KMS-11 (cell line): ENCODE measurements at regions not wholly inside any gene's neighbourhood (a gene's known extent, or its start where the extent isn't known, plus 50 kb on each side); places are given as distances from the start of the nearest gene placed in this dataset.

Source experiments
- H2AFZ ChIP-seq: fragments of 200-600 bp; sonication (generic); 2 replicates; pipeline ENCODE4 v1.6.1; 2016; ENCODE audit warnings: antibody characterized with exemption, mixed run types, low read depth
- H3K27ac ChIP-seq: fragments of 200-600 bp; sonication (generic); 2 replicates; pipeline ENCODE4 v1.6.1; 2016; ENCODE audit warnings: mild to moderate bottlenecking, mixed run types
- H3K27me3 ChIP-seq: fragments of 200-600 bp; sonication (generic); 2 replicates; pipeline ENCODE4 v1.6.1; 2017; ENCODE audit warnings: mild to moderate bottlenecking, low read depth, mixed run types, moderate library complexity; ENCODE audit not compliant: insufficient read depth
- H3K36me3 ChIP-seq: fragments of 200-600 bp; sonication (generic); 2 replicates; pipeline ENCODE4 v1.6.1; 2017; ENCODE audit warnings: mild to moderate bottlenecking, mixed run types; ENCODE audit not compliant: insufficient read depth
- H3K4me1 ChIP-seq: fragments of 200-600 bp; sonication (generic); 2 replicates; pipeline ENCODE4 v1.6.1; 2016; ENCODE audit warnings: mild to moderate bottlenecking, low read depth, mixed run types; ENCODE audit not compliant: poor library complexity, severe bottlenecking
- H3K4me2 ChIP-seq: fragments of 200-600 bp; sonication (generic); 2 replicates; pipeline ENCODE4 v1.7.0; 2016; ENCODE audit warnings: mild to moderate bottlenecking, mixed run types
- H3K4me3 ChIP-seq: fragments of 200-600 bp; sonication (generic); IDR thresholded peaks from 2 replicates; pipeline ENCODE4 v1.6.1; 2017; ENCODE audit warnings: low read depth, low read length, mixed read lengths; ENCODE audit not compliant: insufficient read depth
- H3K79me2 ChIP-seq: fragments of 200-600 bp; sonication (generic); 2 replicates; pipeline ENCODE4 v1.6.1; 2016; ENCODE audit warnings: low read depth, mixed run types; ENCODE audit not compliant: insufficient read depth
- H3K9ac ChIP-seq: fragments of 200-600 bp; sonication (generic); 2 replicates; pipeline ENCODE4 v1.6.1; 2016; ENCODE audit warnings: mild to moderate bottlenecking, mixed run types
- H4K20me1 ChIP-seq: fragments of 200-600 bp; sonication (generic); 2 replicates; pipeline ENCODE4 v1.6.1; 2016; ENCODE audit warnings: mild to moderate bottlenecking, mixed run types; ENCODE audit not compliant: insufficient read depth
- TF ChIP-seq, protein P1 (sequence below): fragments of 200-600 bp; sonication (generic); conservative IDR thresholded peaks from 2 replicates; pipeline ENCODE4 v1.6.1; 2017; ENCODE audit warnings: low read depth, mild to moderate bottlenecking, antibody characterized with exemption, low read length, moderate library complexity, mixed read lengths

DNA sequence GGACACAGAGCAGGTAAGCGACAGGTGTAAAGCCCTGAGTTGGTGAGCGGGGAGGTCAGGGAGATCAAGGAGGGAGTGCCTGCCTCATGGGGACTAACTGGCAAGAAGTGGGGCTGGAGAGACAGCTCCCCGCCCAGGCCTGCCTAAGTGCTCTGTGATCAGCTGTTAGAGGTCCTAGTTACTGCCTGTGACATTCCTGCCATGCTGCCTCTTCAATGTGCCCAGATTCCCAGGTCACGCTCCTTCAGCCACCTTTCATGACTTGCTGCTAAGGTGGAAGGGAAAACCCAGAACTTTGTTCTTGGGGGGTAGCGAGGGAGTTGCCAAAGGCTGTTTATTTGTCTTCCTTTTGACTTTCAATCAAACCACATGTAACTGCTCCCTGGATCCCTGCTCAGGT, 114.3 kb upstream of the ZNF438 start:
- TF ChIP-seq, protein P1, sequence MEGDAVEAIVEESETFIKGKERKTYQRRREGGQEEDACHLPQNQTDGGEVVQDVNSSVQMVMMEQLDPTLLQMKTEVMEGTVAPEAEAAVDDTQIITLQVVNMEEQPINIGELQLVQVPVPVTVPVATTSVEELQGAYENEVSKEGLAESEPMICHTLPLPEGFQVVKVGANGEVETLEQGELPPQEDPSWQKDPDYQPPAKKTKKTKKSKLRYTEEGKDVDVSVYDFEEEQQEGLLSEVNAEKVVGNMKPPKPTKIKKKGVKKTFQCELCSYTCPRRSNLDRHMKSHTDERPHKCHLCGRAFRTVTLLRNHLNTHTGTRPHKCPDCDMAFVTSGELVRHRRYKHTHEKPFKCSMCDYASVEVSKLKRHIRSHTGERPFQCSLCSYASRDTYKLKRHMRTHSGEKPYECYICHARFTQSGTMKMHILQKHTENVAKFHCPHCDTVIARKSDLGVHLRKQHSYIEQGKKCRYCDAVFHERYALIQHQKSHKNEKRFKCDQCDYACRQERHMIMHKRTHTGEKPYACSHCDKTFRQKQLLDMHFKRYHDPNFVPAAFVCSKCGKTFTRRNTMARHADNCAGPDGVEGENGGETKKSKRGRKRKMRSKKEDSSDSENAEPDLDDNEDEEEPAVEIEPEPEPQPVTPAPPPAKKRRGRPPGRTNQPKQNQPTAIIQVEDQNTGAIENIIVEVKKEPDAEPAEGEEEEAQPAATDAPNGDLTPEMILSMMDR, result no peak
- H3K79me2 ChIP-seq, result no peaks in the 10 kb centered on the region
- H3K4me3 ChIP-seq, result no peak overlapping the region
- no peak overlapping the region for H2AFZ ChIP-seq
- H3K27ac ChIP-seq, result no peak overlapping the region
- no peaks in the 10 kb centered on the region for H4K20me1 ChIP-seq
- no peaks in the 10 kb centered on the region for H3K27me3 ChIP-seq
- H3K36me3 ChIP-seq, result no peaks in the 10 kb centered on the region
- no peak overlapping the region for H3K9ac ChIP-seq
- no peaks in the 10 kb centered on the region for H3K4me1 ChIP-seq
- no peak overlapping the region for H3K4me2 ChIP-seq

DNA sequence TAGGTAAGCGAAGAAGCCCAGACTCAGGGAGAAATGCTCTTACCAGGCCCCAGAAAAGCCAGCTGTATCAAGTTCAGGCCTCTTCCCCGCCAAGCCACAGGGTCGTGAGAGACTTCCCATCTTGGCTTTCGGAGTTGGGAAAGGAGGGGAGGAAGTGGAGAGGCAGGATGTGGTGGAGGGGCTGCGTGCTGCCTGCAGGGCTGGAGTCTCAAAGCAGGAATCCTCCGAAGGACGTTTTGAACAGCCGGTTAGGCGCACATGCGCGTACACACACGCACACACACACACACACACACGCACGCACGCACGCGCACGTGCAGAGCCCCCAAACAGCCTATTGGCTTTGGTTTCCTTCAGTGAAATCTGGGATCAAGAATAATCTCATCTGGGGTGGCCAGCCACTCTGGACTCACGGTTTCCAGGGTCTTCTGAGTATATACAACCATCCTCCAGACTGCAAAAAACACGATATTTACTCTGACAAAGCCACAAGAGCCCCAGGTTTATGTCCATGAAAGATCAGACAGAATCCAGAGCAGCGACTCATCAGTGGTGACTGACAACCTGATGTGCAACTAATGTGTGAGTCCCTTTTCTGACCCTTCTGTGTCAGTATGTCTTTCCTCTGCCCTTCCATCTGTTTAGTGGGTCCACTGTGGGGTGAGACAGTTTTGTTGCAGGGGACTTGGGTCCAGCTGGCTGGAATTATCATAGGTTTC, 115.0 kb upstream of the ZNF438 start:
- no peaks in the 10 kb centered on the region for H3K36me3 ChIP-seq
- no peaks in the 10 kb centered on the region for H3K79me2 ChIP-seq
- no peak overlapping the region for H3K4me2 ChIP-seq
- no peak overlapping the region for H3K27ac ChIP-seq
- no peak overlapping the region for H2AFZ ChIP-seq
- no peak overlapping the region for H3K9ac ChIP-seq
- no peak overlapping the region for H3K4me3 ChIP-seq
- H3K4me1 ChIP-seq, result no peaks in the 10 kb centered on the region
- H3K27me3 ChIP-seq, result no peaks in the 10 kb centered on the region
- TF ChIP-seq, protein P1, result no peak
- H4K20me1 ChIP-seq, result no peaks in the 10 kb centered on the region

DNA sequence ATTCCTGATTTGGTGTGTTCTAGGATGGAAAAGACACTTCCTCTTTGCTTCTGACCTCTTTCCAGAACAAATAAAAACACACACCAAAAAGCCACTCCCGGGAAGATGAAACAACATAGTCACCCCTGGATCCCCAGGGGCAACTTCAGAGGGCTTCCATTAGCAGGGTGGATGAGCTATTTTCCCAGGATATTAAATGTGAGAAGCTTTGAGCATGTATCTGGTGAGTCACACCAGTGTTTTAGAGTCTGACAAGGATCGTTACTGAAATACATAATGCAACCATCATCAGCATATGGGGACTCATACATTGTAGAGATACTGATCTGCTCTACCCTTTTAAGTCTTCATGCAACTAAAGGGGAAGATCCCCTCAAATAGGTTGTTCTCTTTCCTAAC, 115.5 kb upstream of the ZNF438 start:
- no peak overlapping the region for H3K27ac ChIP-seq
- H3K79me2 ChIP-seq, result no peaks in the 10 kb centered on the region
- no peak overlapping the region for H3K4me2 ChIP-seq
- H3K27me3 ChIP-seq, result no peaks in the 10 kb centered on the region
- no peaks in the 10 kb centered on the region for H3K36me3 ChIP-seq
- no peak overlapping the region for H3K9ac ChIP-seq
- no peaks in the 10 kb centered on the region for H4K20me1 ChIP-seq
- TF ChIP-seq, protein P1, result no peak
- H3K4me1 ChIP-seq, result no peaks in the 10 kb centered on the region
- H2AFZ ChIP-seq, result no peak overlapping the region
- no peak overlapping the region for H3K4me3 ChIP-seq

DNA sequence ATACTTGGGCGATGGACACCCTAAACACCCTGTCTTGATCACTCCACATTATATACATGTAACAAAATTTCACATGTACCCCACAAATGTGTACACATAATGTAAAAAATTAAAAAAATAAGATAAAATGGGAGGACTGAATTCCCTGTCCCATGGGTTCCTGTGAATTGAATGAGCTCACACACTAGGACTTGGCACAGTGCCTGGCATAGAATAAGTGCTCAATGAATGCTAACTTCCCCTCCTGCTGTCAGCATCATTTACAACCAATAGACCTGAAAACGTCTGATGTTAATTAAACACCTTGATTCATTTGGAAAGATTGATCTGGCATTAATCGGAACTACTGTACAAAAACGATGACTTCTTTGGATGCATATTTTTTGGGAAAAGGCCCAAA, 117.3 kb upstream of the ZNF438 start:
- no peak overlapping the region for H3K9ac ChIP-seq
- no peak overlapping the region for H3K4me3 ChIP-seq
- no peak overlapping the region for H2AFZ ChIP-seq
- no peaks in the 10 kb centered on the region for H3K79me2 ChIP-seq
- TF ChIP-seq, protein P1, result no peak
- no peaks in the 10 kb centered on the region for H3K4me1 ChIP-seq
- no peaks in the 10 kb centered on the region for H3K36me3 ChIP-seq
- H3K27me3 ChIP-seq, result no peaks in the 10 kb centered on the region
- no peaks in the 10 kb centered on the region for H4K20me1 ChIP-seq
- H3K27ac ChIP-seq, result no peak overlapping the region
- no peak overlapping the region for H3K4me2 ChIP-seq
